ENCODE measurements at regions not wholly inside any gene's neighbourhood (a gene's known extent, or its start where the extent isn't known, plus 50 kb on each side); places are given as distances from the start of the nearest gene placed in this dataset.

DNA sequence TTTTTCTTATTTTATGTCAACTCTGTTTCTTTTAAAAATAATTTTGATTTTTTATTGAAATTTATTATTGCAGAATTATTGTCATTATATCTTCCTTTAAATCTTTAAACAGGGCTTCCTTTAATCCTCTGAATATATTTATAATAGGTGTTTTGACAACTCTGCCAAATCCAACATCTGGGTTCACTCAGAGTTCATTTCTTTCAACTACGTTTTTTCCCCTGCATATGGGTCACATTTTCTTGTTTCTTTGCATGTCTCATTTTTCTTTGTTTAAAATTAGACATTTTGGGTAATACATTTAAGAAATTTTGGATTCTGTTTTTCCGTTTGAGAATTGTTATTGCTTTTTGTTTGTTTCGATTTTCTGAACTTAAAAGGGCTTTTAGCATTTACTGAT, 655.1 kb upstream of the CITED2 start:
- TF ChIP-seq, protein P1, sequence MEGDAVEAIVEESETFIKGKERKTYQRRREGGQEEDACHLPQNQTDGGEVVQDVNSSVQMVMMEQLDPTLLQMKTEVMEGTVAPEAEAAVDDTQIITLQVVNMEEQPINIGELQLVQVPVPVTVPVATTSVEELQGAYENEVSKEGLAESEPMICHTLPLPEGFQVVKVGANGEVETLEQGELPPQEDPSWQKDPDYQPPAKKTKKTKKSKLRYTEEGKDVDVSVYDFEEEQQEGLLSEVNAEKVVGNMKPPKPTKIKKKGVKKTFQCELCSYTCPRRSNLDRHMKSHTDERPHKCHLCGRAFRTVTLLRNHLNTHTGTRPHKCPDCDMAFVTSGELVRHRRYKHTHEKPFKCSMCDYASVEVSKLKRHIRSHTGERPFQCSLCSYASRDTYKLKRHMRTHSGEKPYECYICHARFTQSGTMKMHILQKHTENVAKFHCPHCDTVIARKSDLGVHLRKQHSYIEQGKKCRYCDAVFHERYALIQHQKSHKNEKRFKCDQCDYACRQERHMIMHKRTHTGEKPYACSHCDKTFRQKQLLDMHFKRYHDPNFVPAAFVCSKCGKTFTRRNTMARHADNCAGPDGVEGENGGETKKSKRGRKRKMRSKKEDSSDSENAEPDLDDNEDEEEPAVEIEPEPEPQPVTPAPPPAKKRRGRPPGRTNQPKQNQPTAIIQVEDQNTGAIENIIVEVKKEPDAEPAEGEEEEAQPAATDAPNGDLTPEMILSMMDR (IDR thresholded peaks at IDR 0.05): no peak
- no peak for TF ChIP-seq EZH2phosphoT487 (IDR thresholded peaks at IDR 0.05)
